Trophoblast cell (in vitro differentiated cells and primary cell): ENCODE measurements at regions not wholly inside any gene's neighbourhood (a gene's known extent, or its start where the extent isn't known, plus 50 kb on each side); places are given as distances from the start of the nearest gene placed in this dataset.

ENCODE experiments used
- DNase-seq, 2 donors: peaks; one replicate each; pipeline ENCODE4 v3.0.0-alpha.2; 2016
- H2AFZ ChIP-seq: 2 replicates; pipeline ENCODE4 v1.6.1; 2013; ENCODE audit warnings: low read length, moderate library complexity, mild to moderate bottlenecking; ENCODE audit not compliant: insufficient read depth, poor library complexity
- H2AK5ac ChIP-seq: 2 replicates; pipeline ENCODE4 v1.6.1; 2013; ENCODE audit warnings: mild to moderate bottlenecking, low read length
- H2BK120ac ChIP-seq: 2 replicates; pipeline ENCODE4 v1.6.1; 2013; ENCODE audit warnings: low read length, mild to moderate bottlenecking, moderate library complexity; ENCODE audit not compliant: insufficient read depth, poor library complexity
- H2BK12ac ChIP-seq: 2 replicates; pipeline ENCODE4 v1.6.1; 2013; ENCODE audit warnings: mild to moderate bottlenecking, low read length, moderate library complexity
- H2BK5ac ChIP-seq: 2 replicates; pipeline ENCODE4 v1.6.1; 2013; ENCODE audit warnings: low read length, low read depth, moderate library complexity, mild to moderate bottlenecking; ENCODE audit not compliant: poor library complexity
- H3K14ac ChIP-seq: 2 replicates; pipeline ENCODE4 v1.6.1; 2013; ENCODE audit warnings: mild to moderate bottlenecking, low read length
- H3K18ac ChIP-seq: 2 replicates; pipeline ENCODE4 v1.6.1; 2013; ENCODE audit warnings: mild to moderate bottlenecking, low read length
- H3K23ac ChIP-seq: 2 replicates; pipeline ENCODE4 v1.6.1; 2013; ENCODE audit warnings: low read length
- H3K27ac ChIP-seq: 2 replicates; pipeline ENCODE4 v1.5.1; 2013; ENCODE audit warnings: low read depth, mild to moderate bottlenecking, inconsistent platforms, low read length, moderate library complexity
- H3K27me3 ChIP-seq: 2 replicates; pipeline ENCODE4 v1.6.1; 2013; ENCODE audit warnings: inconsistent platforms, mild to moderate bottlenecking, low read length, moderate library complexity; ENCODE audit not compliant: insufficient read depth
- H3K36me3 ChIP-seq, 2 experiments: 1 replicate in 1 of 2; 2 replicates in 1 of 2; pipeline ENCODE4 v1.6.1; 2013; ENCODE audit warnings: low read length in 2 of 2, mild to moderate bottlenecking in 2 of 2, moderate library complexity in 1 of 2; ENCODE audit not compliant: insufficient read depth in 2 of 2, control insufficient read depth in 1 of 2
- H3K4ac ChIP-seq: 2 replicates; pipeline ENCODE4 v1.6.1; 2013; ENCODE audit warnings: low read depth, mild to moderate bottlenecking, low read length, moderate library complexity
- H3K4me1 ChIP-seq, 2 experiments: 1 replicate in 1 of 2; 2 replicates in 1 of 2; pipeline ENCODE4 v1.6.1; 2013; ENCODE audit warnings: low read length in 2 of 2, mild to moderate bottlenecking in 2 of 2, moderate library complexity in 1 of 2; ENCODE audit not compliant: insufficient read depth in 2 of 2, control insufficient read depth in 1 of 2
- H3K4me2 ChIP-seq: 2 replicates; pipeline ENCODE4 v1.6.1; 2013; ENCODE audit warnings: inconsistent platforms, mild to moderate bottlenecking, low read length, moderate library complexity
- H3K4me3 ChIP-seq: 2 replicates; pipeline ENCODE4 v1.5.1; 2013; ENCODE audit warnings: mild to moderate bottlenecking, low read depth, low read length, inconsistent platforms
- H3K79me1 ChIP-seq: one replicate; pipeline ENCODE4 v1.6.1; 2013; ENCODE audit warnings: low read length
- H3K79me2 ChIP-seq: 2 replicates; pipeline ENCODE4 v1.6.1; 2013; ENCODE audit warnings: low read length, mild to moderate bottlenecking; ENCODE audit not compliant: control insufficient read depth, insufficient read depth, poor library complexity
- H3K9ac ChIP-seq: 2 replicates; pipeline ENCODE4 v1.6.1; 2013; ENCODE audit warnings: mild to moderate bottlenecking, low read length
- H3K9me3 ChIP-seq: 2 replicates; pipeline ENCODE4 v1.6.1; 2013; ENCODE audit warnings: low read depth, mild to moderate bottlenecking, control low read depth, inconsistent platforms, low read length; ENCODE audit not compliant: insufficient read depth
- H4K12ac ChIP-seq: 2 replicates; pipeline ENCODE4 v1.6.1; 2013; ENCODE audit warnings: low read depth, mild to moderate bottlenecking, low read length, moderate library complexity
- H4K8ac ChIP-seq: 2 replicates; pipeline ENCODE4 v1.6.1; 2013; ENCODE audit warnings: low read depth, mild to moderate bottlenecking, low read length, moderate library complexity
- H4K91ac ChIP-seq: one replicate; pipeline ENCODE4 v1.6.1; 2013; ENCODE audit warnings: low read depth, mild to moderate bottlenecking, low read length, moderate library complexity
- WGBS: extraction: QIAGEN DNeasy Blood & Tissue Kit; methylation state at CpG from one replicate; pipeline ENCODE4 v1.1.7; 2013; ENCODE audit warnings: missing lambda C conversion rate; ENCODE audit not compliant: insufficient read length, insufficient coverage; ENCODE audit errors: extremely low coverage; 5-methylcytosine and 5-hydroxymethylcytosine counted together

DNA sequence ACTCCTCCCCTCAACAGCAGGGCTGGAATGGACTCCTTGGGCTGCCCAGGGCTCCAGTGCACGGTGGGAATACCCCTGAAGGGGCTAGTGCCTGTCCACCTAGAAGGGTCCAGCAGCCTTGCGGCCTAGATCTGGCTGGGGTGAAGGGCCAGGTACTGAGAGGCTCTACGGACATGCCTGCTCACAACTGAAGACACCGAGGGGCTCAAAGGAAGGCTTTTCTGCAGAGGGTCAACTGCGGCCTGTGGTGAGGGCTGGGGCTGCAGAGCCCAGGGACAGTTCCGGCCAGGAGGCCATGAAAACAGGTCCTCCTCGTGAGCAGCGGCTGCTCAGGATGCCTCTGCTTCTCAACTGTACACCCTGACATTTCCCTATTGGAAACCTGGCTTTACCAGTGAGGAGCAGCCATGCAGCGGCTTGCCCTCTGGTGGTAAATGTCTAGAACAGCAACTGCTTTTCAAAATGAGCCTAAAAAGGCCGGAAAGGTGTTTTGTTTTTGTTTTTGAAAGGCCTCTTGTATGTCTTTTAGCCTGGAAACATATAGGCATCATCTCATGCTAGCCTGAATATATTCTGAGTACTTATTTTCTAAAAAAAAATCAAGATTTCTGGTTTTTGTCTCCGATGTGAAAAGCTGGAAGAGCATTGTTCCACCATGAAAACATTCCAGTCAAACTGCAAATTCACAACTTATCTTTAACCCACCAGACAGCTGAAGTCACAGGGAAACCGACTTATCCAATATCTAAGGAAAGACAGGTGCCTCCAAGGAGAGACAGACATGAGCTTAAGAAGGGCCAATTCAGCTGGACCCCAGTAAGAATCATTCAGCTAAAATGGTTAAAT is 163.4 kb downstream of the KLF13 start:
- no peak overlapping the region for H4K91ac ChIP-seq

DNA sequence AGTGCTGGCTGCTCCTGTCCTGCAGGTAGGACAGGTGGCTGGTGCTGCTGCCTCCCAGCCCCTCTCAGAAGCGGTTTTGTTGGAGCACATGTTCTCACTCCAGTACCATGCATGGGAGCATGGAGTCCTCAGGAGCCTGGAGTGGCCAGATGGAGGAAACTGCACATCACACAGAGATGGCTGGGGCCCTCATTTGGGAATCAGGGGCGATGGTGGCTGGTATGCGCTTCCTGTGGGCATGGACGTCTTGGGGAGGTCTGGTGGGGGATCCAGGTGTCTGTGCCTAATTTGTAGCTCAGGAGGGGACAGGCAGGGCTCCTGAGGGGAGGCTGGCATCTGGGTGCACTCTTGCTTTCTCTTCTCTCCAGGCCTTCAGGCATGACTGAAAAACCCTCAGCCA is 168.2 kb downstream of the KLF13 start:
- Histone ChIP-seq H2BK12ac (no peak overlapping the region), H4K8ac (no peak overlapping the region), H3K36me3 (no peaks in the 10 kb centered on the region), H3K18ac (no peak overlapping the region), H2BK120ac (no peak overlapping the region), H3K4me2 (no peak overlapping the region), H4K91ac (no peak overlapping the region), H2BK5ac (no peak overlapping the region), H3K4me3 (no peak overlapping the region), H3K79me1 (no peaks in the 10 kb centered on the region), H2AK5ac (no peak overlapping the region), H2AFZ (no peak overlapping the region), H3K4me1 (peaks cover 0 to under 1% of the 10 kb centered on the region in 2 experiments), H3K27ac (no peak overlapping the region), H3K9me3 (no peaks in the 10 kb centered on the region), H3K27me3 (no peaks in the 10 kb centered on the region), H3K23ac (no peak overlapping the region), H3K14ac (no peak overlapping the region), H3K79me2 (no peaks in the 10 kb centered on the region), H3K4ac (no peak overlapping the region), H4K12ac (no peak overlapping the region), H3K9ac (no peak overlapping the region)
- no peak for DNase-seq
- no CpG with 5 or more reads among the region's 4 CpGs for WGBS

More for the DNA sequence above, 163.4 kb downstream of the KLF13 start:
- peak; percentile 9 to 81 for DNase-seq
- no peaks in the 10 kb centered on the region for H3K27me3 ChIP-seq
- H3K36me3 ChIP-seq, result no peaks in the 10 kb centered on the region
- H2BK12ac ChIP-seq, result no peak overlapping the region
- no peak overlapping the region for H3K4me3 ChIP-seq
- peaks cover under 1% of the 10 kb centered on the region for H3K9me3 ChIP-seq
- no peak overlapping the region for H3K9ac ChIP-seq
- H3K23ac ChIP-seq, result no peak overlapping the region
- no peak overlapping the region for H4K8ac ChIP-seq
- no peak overlapping the region for H3K18ac ChIP-seq
- no peak overlapping the region for H2AFZ ChIP-seq
- H3K27ac ChIP-seq, result no peak overlapping the region
- H4K12ac ChIP-seq, result no peak overlapping the region
- no peak overlapping the region for H2BK5ac ChIP-seq
- H2BK120ac ChIP-seq, result no peak overlapping the region
- no peaks in the 10 kb centered on the region for H3K79me2 ChIP-seq
- H3K4me1 ChIP-seq, result peaks cover 2% of the 10 kb centered on the region in 2 experiments
- no peak overlapping the region for H3K4me2 ChIP-seq
- H3K79me1 ChIP-seq, result no peaks in the 10 kb centered on the region
- no peak overlapping the region for H3K4ac ChIP-seq
- WGBS, result no CpG with 5 or more reads among the region's 12 CpGs
- no peak overlapping the region for H3K14ac ChIP-seq
- H2AK5ac ChIP-seq, result no peak overlapping the region

DNA sequence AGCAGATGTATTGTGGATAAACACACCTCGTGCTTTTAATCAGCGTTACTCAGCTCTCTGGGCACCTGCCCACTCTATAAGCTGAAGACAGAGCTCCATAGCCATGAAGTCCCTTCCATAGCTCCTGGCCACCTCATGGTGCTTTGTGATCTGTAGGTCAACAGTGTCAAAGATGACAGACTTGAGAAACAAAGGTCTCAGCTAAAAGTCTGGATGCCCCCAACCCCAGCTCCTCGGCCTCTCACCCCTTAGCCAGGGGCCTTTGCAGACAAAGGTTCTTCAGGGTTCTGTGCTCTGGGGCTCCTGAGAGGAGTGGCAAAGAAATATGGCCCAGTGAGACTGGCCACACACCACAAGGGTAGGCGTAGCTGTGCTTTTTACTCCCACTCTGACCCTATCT is 168.6 kb downstream of the KLF13 start:
- Histone ChIP-seq H3K79me2 (no peaks in the 10 kb centered on the region), H2BK5ac (no peak overlapping the region), H3K23ac (no peak overlapping the region), H3K4ac (no peak overlapping the region), H3K9me3 (no peaks in the 10 kb centered on the region), H3K27me3 (no peaks in the 10 kb centered on the region), H2BK120ac (no peak overlapping the region), H2AK5ac (no peak overlapping the region), H3K27ac (no peak overlapping the region), H3K36me3 (no peaks in the 10 kb centered on the region), H3K18ac (no peak overlapping the region), H3K79me1 (no peaks in the 10 kb centered on the region), H4K8ac (no peak overlapping the region), H3K4me3 (no peak overlapping the region), H3K4me2 (no peak overlapping the region), H3K4me1 (peaks cover 2 to 4% of the 10 kb centered on the region in 2 experiments), H3K14ac (no peak overlapping the region), H3K9ac (no peak overlapping the region), H2AFZ (no peak overlapping the region), H4K91ac (no peak overlapping the region), H2BK12ac (no peak overlapping the region), H4K12ac (no peak overlapping the region)
- WGBS, result no CpG with 5 or more reads among the region's 4 CpGs
- DNase-seq, result no peak

DNA sequence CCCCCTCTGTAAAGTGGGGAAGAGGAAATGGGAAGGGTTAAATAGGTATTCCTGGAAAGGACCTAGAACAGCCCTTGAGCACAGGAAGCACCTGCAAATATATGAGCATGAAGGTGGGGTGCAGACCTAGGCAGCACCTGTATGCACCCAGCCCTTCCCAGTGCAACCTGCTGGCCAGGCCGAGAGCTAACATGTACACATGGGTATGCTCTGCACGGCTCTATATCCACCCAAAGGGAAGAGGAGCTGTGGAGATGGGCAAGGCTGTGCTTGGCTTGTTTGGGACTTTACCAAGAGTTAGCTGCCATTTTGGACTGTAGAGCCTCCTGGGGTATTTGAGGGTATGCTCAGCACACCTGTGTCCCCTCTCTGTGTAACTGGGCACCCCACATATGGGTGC is 171.2 kb downstream of the KLF13 start:
- H3K4me1 ChIP-seq, result peaks cover 8 to 9% of the 10 kb centered on the region in 2 experiments
- H3K23ac ChIP-seq, result no peak overlapping the region
- no peaks in the 10 kb centered on the region for H3K27me3 ChIP-seq
- DNase-seq, result no peak
- H3K79me1 ChIP-seq, result no peaks in the 10 kb centered on the region
- H2BK12ac ChIP-seq, result no peak overlapping the region
- H2BK120ac ChIP-seq, result no peak overlapping the region
- H2BK5ac ChIP-seq, result no peak overlapping the region
- no peaks in the 10 kb centered on the region for H3K9me3 ChIP-seq
- H3K4ac ChIP-seq, result no peak overlapping the region
- no peak overlapping the region for H3K4me3 ChIP-seq
- H3K18ac ChIP-seq, result no peak overlapping the region
- no peak overlapping the region for H3K4me2 ChIP-seq
- H2AK5ac ChIP-seq, result no peak overlapping the region
- no peak overlapping the region for H3K14ac ChIP-seq
- H3K79me2 ChIP-seq, result no peaks in the 10 kb centered on the region
- H3K36me3 ChIP-seq, result no peaks in the 10 kb centered on the region
- no peak overlapping the region for H2AFZ ChIP-seq
- H4K8ac ChIP-seq, result no peak overlapping the region
- WGBS, result no CpG with 5 or more reads among the region's 2 CpGs
- H3K9ac ChIP-seq, result no peak overlapping the region
- no peak overlapping the region for H3K27ac ChIP-seq
- H4K91ac ChIP-seq, result no peak overlapping the region
- H4K12ac ChIP-seq, result no peak overlapping the region
